Trophoblast cell (in vitro differentiated cells and primary cell): ENCODE measurements at regions not wholly inside any gene's neighbourhood (a gene's known extent, or its start where the extent isn't known, plus 50 kb on each side); places are given as distances from the start of the nearest gene placed in this dataset.

Experiments
- DNase-seq, 2 donors: peaks; one replicate each; pipeline ENCODE4 v3.0.0-alpha.2; 2016
- H2AFZ ChIP-seq: 2 replicates; pipeline ENCODE4 v1.6.1; 2013; ENCODE audit warnings: low read length, moderate library complexity, mild to moderate bottlenecking; ENCODE audit not compliant: insufficient read depth, poor library complexity
- H2AK5ac ChIP-seq: 2 replicates; pipeline ENCODE4 v1.6.1; 2013; ENCODE audit warnings: mild to moderate bottlenecking, low read length
- H2BK120ac ChIP-seq: 2 replicates; pipeline ENCODE4 v1.6.1; 2013; ENCODE audit warnings: low read length, mild to moderate bottlenecking, moderate library complexity; ENCODE audit not compliant: insufficient read depth, poor library complexity
- H2BK12ac ChIP-seq: 2 replicates; pipeline ENCODE4 v1.6.1; 2013; ENCODE audit warnings: mild to moderate bottlenecking, low read length, moderate library complexity
- H2BK5ac ChIP-seq: 2 replicates; pipeline ENCODE4 v1.6.1; 2013; ENCODE audit warnings: low read length, low read depth, moderate library complexity, mild to moderate bottlenecking; ENCODE audit not compliant: poor library complexity
- H3K14ac ChIP-seq: 2 replicates; pipeline ENCODE4 v1.6.1; 2013; ENCODE audit warnings: mild to moderate bottlenecking, low read length
- H3K18ac ChIP-seq: 2 replicates; pipeline ENCODE4 v1.6.1; 2013; ENCODE audit warnings: mild to moderate bottlenecking, low read length
- H3K23ac ChIP-seq: 2 replicates; pipeline ENCODE4 v1.6.1; 2013; ENCODE audit warnings: low read length
- H3K27ac ChIP-seq: 2 replicates; pipeline ENCODE4 v1.5.1; 2013; ENCODE audit warnings: low read depth, mild to moderate bottlenecking, inconsistent platforms, low read length, moderate library complexity
- H3K27me3 ChIP-seq: 2 replicates; pipeline ENCODE4 v1.6.1; 2013; ENCODE audit warnings: inconsistent platforms, mild to moderate bottlenecking, low read length, moderate library complexity; ENCODE audit not compliant: insufficient read depth
- H3K36me3 ChIP-seq, 2 experiments: 1 replicate in 1 of 2; 2 replicates in 1 of 2; pipeline ENCODE4 v1.6.1; 2013; ENCODE audit warnings: low read length in 2 of 2, mild to moderate bottlenecking in 2 of 2, moderate library complexity in 1 of 2; ENCODE audit not compliant: insufficient read depth in 2 of 2, control insufficient read depth in 1 of 2
- H3K4ac ChIP-seq: 2 replicates; pipeline ENCODE4 v1.6.1; 2013; ENCODE audit warnings: low read depth, mild to moderate bottlenecking, low read length, moderate library complexity
- H3K4me1 ChIP-seq, 2 experiments: 1 replicate in 1 of 2; 2 replicates in 1 of 2; pipeline ENCODE4 v1.6.1; 2013; ENCODE audit warnings: low read length in 2 of 2, mild to moderate bottlenecking in 2 of 2, moderate library complexity in 1 of 2; ENCODE audit not compliant: insufficient read depth in 2 of 2, control insufficient read depth in 1 of 2
- H3K4me2 ChIP-seq: 2 replicates; pipeline ENCODE4 v1.6.1; 2013; ENCODE audit warnings: inconsistent platforms, mild to moderate bottlenecking, low read length, moderate library complexity
- H3K4me3 ChIP-seq: 2 replicates; pipeline ENCODE4 v1.5.1; 2013; ENCODE audit warnings: mild to moderate bottlenecking, low read depth, low read length, inconsistent platforms
- H3K79me1 ChIP-seq: one replicate; pipeline ENCODE4 v1.6.1; 2013; ENCODE audit warnings: low read length
- H3K79me2 ChIP-seq: 2 replicates; pipeline ENCODE4 v1.6.1; 2013; ENCODE audit warnings: low read length, mild to moderate bottlenecking; ENCODE audit not compliant: control insufficient read depth, insufficient read depth, poor library complexity
- H3K9ac ChIP-seq: 2 replicates; pipeline ENCODE4 v1.6.1; 2013; ENCODE audit warnings: mild to moderate bottlenecking, low read length
- H3K9me3 ChIP-seq: 2 replicates; pipeline ENCODE4 v1.6.1; 2013; ENCODE audit warnings: low read depth, mild to moderate bottlenecking, control low read depth, inconsistent platforms, low read length; ENCODE audit not compliant: insufficient read depth
- H4K12ac ChIP-seq: 2 replicates; pipeline ENCODE4 v1.6.1; 2013; ENCODE audit warnings: low read depth, mild to moderate bottlenecking, low read length, moderate library complexity
- H4K8ac ChIP-seq: 2 replicates; pipeline ENCODE4 v1.6.1; 2013; ENCODE audit warnings: low read depth, mild to moderate bottlenecking, low read length, moderate library complexity
- H4K91ac ChIP-seq: one replicate; pipeline ENCODE4 v1.6.1; 2013; ENCODE audit warnings: low read depth, mild to moderate bottlenecking, low read length, moderate library complexity
- WGBS: extraction: QIAGEN DNeasy Blood & Tissue Kit; methylation state at CpG from one replicate; pipeline ENCODE4 v1.1.7; 2013; ENCODE audit warnings: missing lambda C conversion rate; ENCODE audit not compliant: insufficient read length, insufficient coverage; ENCODE audit errors: extremely low coverage; 5-methylcytosine and 5-hydroxymethylcytosine counted together

DNA sequence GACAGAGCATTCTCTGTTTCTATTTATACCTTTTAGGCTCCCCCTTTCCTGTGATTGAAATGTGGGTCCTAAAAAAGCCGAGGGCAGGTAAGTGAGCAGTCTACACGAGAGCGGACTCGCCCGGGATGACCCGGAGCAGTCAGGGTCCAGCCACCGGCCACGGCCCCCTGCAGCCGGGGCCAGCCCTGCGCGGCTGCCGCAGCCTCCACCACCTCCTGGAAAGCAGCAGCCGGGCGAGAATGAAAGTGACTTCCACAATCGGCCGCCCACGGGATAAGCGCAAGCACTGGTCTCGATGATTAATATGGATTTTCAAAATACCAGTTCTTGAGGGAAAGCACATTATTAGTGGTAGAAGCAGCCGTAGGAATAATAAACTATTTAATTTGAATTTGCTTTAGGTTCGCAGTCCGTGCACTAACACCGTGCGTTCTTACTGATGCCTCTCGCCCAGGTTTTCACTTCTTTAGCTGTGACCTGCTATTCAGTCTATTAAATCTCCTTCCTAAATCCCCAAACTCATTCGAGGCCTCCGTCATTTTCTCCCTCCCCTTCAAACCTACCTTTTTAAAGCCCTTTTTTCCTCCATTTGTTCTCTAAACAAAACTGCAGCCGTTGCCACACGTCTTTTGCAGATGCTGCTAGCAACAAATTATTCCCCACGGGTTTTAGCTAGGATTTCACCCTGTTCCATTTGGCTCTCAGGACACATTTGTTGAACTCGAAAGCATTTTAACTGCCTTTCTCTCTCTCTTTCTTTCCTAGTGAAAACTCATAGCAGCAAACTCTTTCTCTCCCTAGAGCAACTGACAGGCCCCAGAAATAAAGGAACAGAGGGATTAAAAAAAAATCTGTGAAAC lies 1015.1 kb upstream of the PIK3C3 start:
- Histone ChIP-seq H3K9me3 (no peaks in the 10 kb centered on the region), H2BK5ac (no peak overlapping the region), H3K23ac (no peak overlapping the region), H3K4me1 (no peaks in the 10 kb centered on the region), H3K4me3 (no peak overlapping the region), H3K9ac (no peak overlapping the region), H3K79me1 (no peaks in the 10 kb centered on the region), H3K4ac (no peak overlapping the region), H2AK5ac (no peak overlapping the region), H3K27me3 (no peaks in the 10 kb centered on the region), H3K27ac (no peak overlapping the region), H2BK120ac (no peak overlapping the region), H3K36me3 (no peaks in the 10 kb centered on the region), H4K12ac (no peak overlapping the region), H4K91ac (no peak overlapping the region), H3K18ac (no peak overlapping the region), H2AFZ (no peak overlapping the region), H2BK12ac (no peak overlapping the region), H3K4me2 (no peak overlapping the region), H4K8ac (no peak overlapping the region), H3K79me2 (no peaks in the 10 kb centered on the region), H3K14ac (no peak overlapping the region)
- DNase-seq: no peak
- 100% methylated on average over 2 of the region's 31 CpGs for WGBS

DNA sequence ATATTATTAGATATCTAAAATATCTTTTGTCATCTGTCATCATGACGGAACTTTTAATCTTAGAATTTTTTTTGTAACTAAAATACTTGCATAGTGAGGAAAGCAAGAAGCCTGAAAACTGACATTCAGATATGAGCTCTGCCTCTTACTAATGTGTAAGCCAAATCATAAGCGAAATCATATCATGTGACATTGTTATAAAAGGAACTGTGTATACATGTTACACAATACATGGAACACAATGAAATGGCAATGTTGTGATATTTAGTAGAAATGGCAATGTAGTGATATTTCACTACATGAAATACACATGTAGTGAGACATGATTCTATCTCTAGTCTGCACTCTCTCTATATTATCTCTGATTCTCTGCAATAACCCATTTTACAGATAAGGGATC lies 1016.4 kb upstream of the PIK3C3 start:
- Histone ChIP-seq H3K14ac (no peak overlapping the region), H3K9ac (no peak overlapping the region), H3K4ac (no peak overlapping the region), H2BK120ac (no peak overlapping the region), H3K27me3 (no peaks in the 10 kb centered on the region), H2AFZ (no peak overlapping the region), H3K4me3 (no peak overlapping the region), H4K12ac (no peak overlapping the region), H3K4me2 (no peak overlapping the region), H3K36me3 (no peaks in the 10 kb centered on the region), H3K18ac (no peak overlapping the region), H3K23ac (no peak overlapping the region), H2AK5ac (no peak overlapping the region), H4K8ac (no peak overlapping the region), H2BK5ac (no peak overlapping the region), H3K27ac (no peak overlapping the region), H3K4me1 (no peaks in the 10 kb centered on the region), H4K91ac (no peak overlapping the region), H2BK12ac (no peak overlapping the region), H3K9me3 (no peaks in the 10 kb centered on the region), H3K79me1 (no peaks in the 10 kb centered on the region), H3K79me2 (no peaks in the 10 kb centered on the region)
- DNase-seq: no peak
- no CpG with 5 or more reads among the region's 2 CpGs for WGBS

DNA sequence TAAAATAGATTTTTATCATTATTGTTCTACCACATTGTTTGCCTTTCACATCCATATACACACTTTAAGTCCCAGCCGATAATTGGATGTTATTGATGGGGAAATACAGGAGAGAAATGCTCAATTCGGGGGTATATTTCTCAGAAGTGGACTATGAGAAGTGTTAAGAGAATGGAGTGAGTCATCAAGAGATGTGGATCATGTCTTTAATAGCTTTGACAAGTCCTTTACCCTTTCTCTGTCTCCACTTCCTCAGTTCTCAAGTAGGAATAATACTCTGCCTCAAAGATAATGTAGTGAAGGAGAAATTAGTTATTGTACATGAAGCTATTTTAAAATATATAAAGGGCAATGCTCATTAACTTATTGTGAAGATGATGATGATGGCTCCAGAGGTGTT lies 1017.6 kb upstream of the PIK3C3 start:
- no peak overlapping the region for H4K8ac ChIP-seq
- H3K27me3 ChIP-seq: no peaks in the 10 kb centered on the region
- H3K4me3 ChIP-seq: no peak overlapping the region
- H3K27ac ChIP-seq: no peak overlapping the region
- no peak overlapping the region for H2BK5ac ChIP-seq
- no peak overlapping the region for H2BK120ac ChIP-seq
- H3K14ac ChIP-seq: no peak overlapping the region
- WGBS: no CpG with 5 or more reads among the region's 2 CpGs
- H3K4me1 ChIP-seq: no peaks in the 10 kb centered on the region
- H3K18ac ChIP-seq: no peak overlapping the region
- H3K23ac ChIP-seq: no peak overlapping the region
- no peak overlapping the region for H3K4ac ChIP-seq
- H4K12ac ChIP-seq: no peak overlapping the region
- no peaks in the 10 kb centered on the region for H3K9me3 ChIP-seq
- H2AFZ ChIP-seq: no peak overlapping the region
- no peak overlapping the region for H3K9ac ChIP-seq
- no peak overlapping the region for H2BK12ac ChIP-seq
- no peaks in the 10 kb centered on the region for H3K79me2 ChIP-seq
- H3K36me3 ChIP-seq: no peaks in the 10 kb centered on the region
- no peak for DNase-seq
- no peak overlapping the region for H4K91ac ChIP-seq
- no peaks in the 10 kb centered on the region for H3K79me1 ChIP-seq
- no peak overlapping the region for H3K4me2 ChIP-seq
- no peak overlapping the region for H2AK5ac ChIP-seq

DNA sequence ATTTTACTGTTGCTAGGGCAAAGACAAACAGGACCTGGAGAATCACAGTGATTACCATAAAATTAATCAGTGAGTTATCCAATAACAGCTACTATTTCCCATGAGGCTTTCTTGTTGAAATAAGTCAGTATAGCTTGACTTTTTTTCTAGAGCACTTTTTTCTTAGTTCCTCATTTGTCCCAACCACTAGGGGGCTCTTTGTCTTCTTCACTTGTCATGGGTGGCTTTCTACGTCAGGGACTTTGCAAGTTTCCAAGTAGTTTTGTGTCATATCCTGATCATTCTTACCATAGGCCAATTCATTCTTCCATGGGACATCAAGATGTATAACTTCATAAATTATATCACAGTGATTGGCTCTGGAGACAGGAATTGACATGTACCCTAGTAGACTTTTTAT lies 1019.6 kb upstream of the PIK3C3 start:
- peak in 1 of 2 donors; percentile 36 for DNase-seq
- H3K4me2 ChIP-seq: no peak overlapping the region
- H3K36me3 ChIP-seq: no peaks in the 10 kb centered on the region
- no peaks in the 10 kb centered on the region for H3K9me3 ChIP-seq
- no peak overlapping the region for H2AK5ac ChIP-seq
- no peak overlapping the region for H4K8ac ChIP-seq
- no peak overlapping the region for H4K91ac ChIP-seq
- H3K79me1 ChIP-seq: no peaks in the 10 kb centered on the region
- WGBS: no CpG with 5 or more reads among the region's 1 CpG
- no peak overlapping the region for H2BK5ac ChIP-seq
- no peaks in the 10 kb centered on the region for H3K27me3 ChIP-seq
- H3K27ac ChIP-seq: no peak overlapping the region
- no peak overlapping the region for H4K12ac ChIP-seq
- no peak overlapping the region for H3K9ac ChIP-seq
- no peak overlapping the region for H3K18ac ChIP-seq
- H3K4me3 ChIP-seq: no peak overlapping the region
- H2BK120ac ChIP-seq: no peak overlapping the region
- H3K79me2 ChIP-seq: no peaks in the 10 kb centered on the region
- H3K4me1 ChIP-seq: no peaks in the 10 kb centered on the region
- no peak overlapping the region for H3K4ac ChIP-seq
- H2BK12ac ChIP-seq: no peak overlapping the region
- H3K23ac ChIP-seq: no peak overlapping the region
- H3K14ac ChIP-seq: no peak overlapping the region
- H2AFZ ChIP-seq: no peak overlapping the region
